ENCODE measurements at regions not wholly inside any gene's neighbourhood (a gene's known extent, or its start where the extent isn't known, plus 50 kb on each side); places are given as distances from the start of the nearest gene placed in this dataset.
"Not testable (repeated sequence)": the region's sequence is repeated elsewhere in the genome, so short reads cannot be mapped to it uniquely, and the experiment has no call there.

DNA sequence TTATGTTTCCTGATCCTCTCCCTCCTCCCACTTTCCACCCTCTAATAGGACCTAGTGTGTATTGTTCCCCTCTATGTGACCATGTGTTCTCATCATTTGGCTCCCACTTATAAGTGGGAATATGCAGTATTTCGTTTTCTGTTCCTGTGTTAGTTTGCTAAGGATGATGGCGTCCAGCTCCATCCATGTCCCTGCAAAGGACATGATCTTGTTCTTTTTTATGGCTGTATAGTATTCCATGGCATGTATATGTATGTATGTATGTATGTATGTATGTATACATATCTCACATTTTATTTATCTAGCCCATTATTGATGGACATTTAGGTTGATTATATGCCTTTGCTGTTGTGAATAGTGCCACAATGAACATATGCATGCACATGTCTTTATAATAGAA, 188.7 kb downstream of the RFPL4B start:
- WGBS: no CpG with 5 or more reads among the region's 2 CpGs
- Histone ChIP-seq H2AFZ (ENCODE audit: low read depth, low read length) (no peak overlapping the region), H3K4me1 (ENCODE audit: control insufficient read depth, insufficient read depth, low read depth, low read length) (no peaks in the 10 kb centered on the region), H2BK15ac (ENCODE audit: low read depth, poor library complexity, severe bottlenecking) (no peak overlapping the region), H3K23ac (ENCODE audit: low read length in 2 of 2) (no peak overlapping the region), H3K36me3 (ENCODE audit: control insufficient read depth in 1 of 2, insufficient read depth in 2 of 2, low read depth in 1 of 2, low read length in 2 of 2) (no peaks in the 10 kb centered on the region), H3K18ac (ENCODE audit: low read depth in 1 of 2, low read length in 2 of 2) (no peak overlapping the region), H3K9me3 (ENCODE audit: control insufficient read depth, low read length) (no peaks in the 10 kb centered on the region), H3K14ac (ENCODE audit: low read length in 2 of 2) (no peak overlapping the region), H2BK12ac (ENCODE audit: low read length in 2 of 2) (no peak overlapping the region), H3K4me3 (ENCODE audit: insufficient read depth in 1 of 2, low read depth in 1 of 2, low read length in 2 of 2) (no peak overlapping the region), H3K27ac (ENCODE audit: low read length, poor library complexity, severe bottlenecking) (no peak overlapping the region), H3K9ac (ENCODE audit: low read length) (no peak overlapping the region), H3K27me3 (ENCODE audit: control insufficient read depth in 1 of 2, insufficient read depth in 1 of 2, low read length in 2 of 2) (no peaks in the 10 kb centered on the region), H3K79me1 (replicated peaks; ENCODE audit: low read length, poor library complexity, severe bottlenecking) (no peaks in the 10 kb centered on the region), H4K8ac (ENCODE audit: low read length) (no peak overlapping the region), H2BK5ac (ENCODE audit: low read depth, low read length, poor library complexity, severe bottlenecking) (no peak overlapping the region), H3K4me2 (ENCODE audit: low read length, poor library complexity, severe bottlenecking) (no peak overlapping the region), H4K91ac (ENCODE audit: low read length) (no peak overlapping the region), H3K4ac (ENCODE audit: low read depth in 1 of 2, low read length in 2 of 2) (no peak overlapping the region), H2BK120ac (ENCODE audit: low read depth, low read length) (no peak overlapping the region), H2AK5ac (ENCODE audit: low read length, severe bottlenecking) (no peak overlapping the region)
- DNase-seq: no peak

GRCh38 chr6:112539355-112539754, 192.2 kb downstream of the RFPL4B start:
- no CpG with 5 or more reads among the region's 2 CpGs for WGBS
- no peak overlapping the region for H3K4me3 ChIP-seq (ENCODE audit: insufficient read depth in 1 of 2, low read depth in 1 of 2, low read length in 2 of 2)
- no peak overlapping the region for H2AK5ac ChIP-seq (ENCODE audit: low read length, severe bottlenecking)
- no peak overlapping the region for H2BK15ac ChIP-seq (ENCODE audit: low read depth, poor library complexity, severe bottlenecking)
- H2AFZ ChIP-seq (ENCODE audit: low read depth, low read length): no peak overlapping the region
- no peak overlapping the region for H3K14ac ChIP-seq (ENCODE audit: low read length in 2 of 2)
- H3K23ac ChIP-seq (ENCODE audit: low read length in 2 of 2): no peak overlapping the region
- no peaks in the 10 kb centered on the region for H3K36me3 ChIP-seq (ENCODE audit: control insufficient read depth in 1 of 2, insufficient read depth in 2 of 2, low read depth in 1 of 2, low read length in 2 of 2)
- no peak overlapping the region for H2BK120ac ChIP-seq (ENCODE audit: low read depth, low read length)
- no peaks in the 10 kb centered on the region for H3K27me3 ChIP-seq (ENCODE audit: control insufficient read depth in 1 of 2, insufficient read depth in 1 of 2, low read length in 2 of 2)
- no peak overlapping the region for H4K91ac ChIP-seq (ENCODE audit: low read length)
- no peak overlapping the region for H3K27ac ChIP-seq (ENCODE audit: low read length, poor library complexity, severe bottlenecking)
- H3K79me1 ChIP-seq (replicated peaks; ENCODE audit: low read length, poor library complexity, severe bottlenecking): no peaks in the 10 kb centered on the region
- no peak overlapping the region for H3K9ac ChIP-seq (ENCODE audit: low read length)
- H3K18ac ChIP-seq (ENCODE audit: low read depth in 1 of 2, low read length in 2 of 2): no peak overlapping the region
- no peak overlapping the region for H2BK5ac ChIP-seq (ENCODE audit: low read depth, low read length, poor library complexity, severe bottlenecking)
- H3K4ac ChIP-seq (ENCODE audit: low read depth in 1 of 2, low read length in 2 of 2): no peak overlapping the region
- H3K9me3 ChIP-seq (ENCODE audit: control insufficient read depth, low read length): peaks cover 6% of the 10 kb centered on the region
- DNase-seq: no peak
- no peak overlapping the region for H4K8ac ChIP-seq (ENCODE audit: low read length)
- H3K4me1 ChIP-seq (ENCODE audit: control insufficient read depth, insufficient read depth, low read depth, low read length): no peaks in the 10 kb centered on the region
- no peak overlapping the region for H3K4me2 ChIP-seq (ENCODE audit: low read length, poor library complexity, severe bottlenecking)
- no peak overlapping the region for H2BK12ac ChIP-seq (ENCODE audit: low read length in 2 of 2)

DNA sequence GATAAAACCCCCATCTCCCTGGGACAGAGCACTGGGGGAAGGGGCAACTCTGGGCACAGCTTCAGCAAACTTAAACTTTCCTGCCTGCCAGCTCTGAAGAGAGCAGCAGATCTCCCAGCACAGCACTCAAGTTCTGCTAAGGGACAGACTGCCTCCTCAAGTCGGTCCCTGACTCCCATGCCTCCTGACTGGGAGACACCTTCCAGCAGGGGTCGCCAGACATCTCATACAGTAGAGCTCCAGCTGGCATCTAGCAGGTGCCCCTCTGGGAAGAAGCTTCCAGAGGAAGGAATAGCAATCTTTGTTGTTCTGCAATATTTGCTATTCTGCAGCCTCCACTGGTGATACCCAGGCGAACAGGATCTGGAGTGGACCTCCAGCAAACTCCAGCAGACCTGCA, 194.7 kb downstream of the RFPL4B start:
- H4K8ac ChIP-seq (ENCODE audit: low read length); H3K4me1 ChIP-seq (ENCODE audit: control insufficient read depth, insufficient read depth, low read depth, low read length); H3K27ac ChIP-seq (ENCODE audit: low read length, poor library complexity, severe bottlenecking); H3K4ac ChIP-seq (ENCODE audit: low read depth in 1 of 2, low read length in 2 of 2); DNase-seq; H3K18ac ChIP-seq (ENCODE audit: low read depth in 1 of 2, low read length in 2 of 2); H3K14ac ChIP-seq (ENCODE audit: low read length in 2 of 2); H3K9ac ChIP-seq (ENCODE audit: low read length); H3K4me2 ChIP-seq (ENCODE audit: low read length, poor library complexity, severe bottlenecking); H3K27me3 ChIP-seq (ENCODE audit: control insufficient read depth in 1 of 2, insufficient read depth in 1 of 2, low read length in 2 of 2); H2BK12ac ChIP-seq (ENCODE audit: low read length in 2 of 2); H3K4me3 ChIP-seq (ENCODE audit: insufficient read depth in 1 of 2, low read depth in 1 of 2, low read length in 2 of 2); H3K36me3 ChIP-seq (ENCODE audit: control insufficient read depth in 1 of 2, insufficient read depth in 2 of 2, low read depth in 1 of 2, low read length in 2 of 2); H3K9me3 ChIP-seq (ENCODE audit: control insufficient read depth, low read length); H3K79me1 ChIP-seq (replicated peaks; ENCODE audit: low read length, poor library complexity, severe bottlenecking); H2BK5ac ChIP-seq (ENCODE audit: low read depth, low read length, poor library complexity, severe bottlenecking); H2BK120ac ChIP-seq (ENCODE audit: low read depth, low read length); H4K91ac ChIP-seq (ENCODE audit: low read length); H2AFZ ChIP-seq (ENCODE audit: low read depth, low read length); H2BK15ac ChIP-seq (ENCODE audit: low read depth, poor library complexity, severe bottlenecking); H2AK5ac ChIP-seq (ENCODE audit: low read length, severe bottlenecking); H3K23ac ChIP-seq (ENCODE audit: low read length in 2 of 2): not testable (repeated sequence)
- 88% methylated on average over 3 of the region's 3 CpGs for WGBS

DNA sequence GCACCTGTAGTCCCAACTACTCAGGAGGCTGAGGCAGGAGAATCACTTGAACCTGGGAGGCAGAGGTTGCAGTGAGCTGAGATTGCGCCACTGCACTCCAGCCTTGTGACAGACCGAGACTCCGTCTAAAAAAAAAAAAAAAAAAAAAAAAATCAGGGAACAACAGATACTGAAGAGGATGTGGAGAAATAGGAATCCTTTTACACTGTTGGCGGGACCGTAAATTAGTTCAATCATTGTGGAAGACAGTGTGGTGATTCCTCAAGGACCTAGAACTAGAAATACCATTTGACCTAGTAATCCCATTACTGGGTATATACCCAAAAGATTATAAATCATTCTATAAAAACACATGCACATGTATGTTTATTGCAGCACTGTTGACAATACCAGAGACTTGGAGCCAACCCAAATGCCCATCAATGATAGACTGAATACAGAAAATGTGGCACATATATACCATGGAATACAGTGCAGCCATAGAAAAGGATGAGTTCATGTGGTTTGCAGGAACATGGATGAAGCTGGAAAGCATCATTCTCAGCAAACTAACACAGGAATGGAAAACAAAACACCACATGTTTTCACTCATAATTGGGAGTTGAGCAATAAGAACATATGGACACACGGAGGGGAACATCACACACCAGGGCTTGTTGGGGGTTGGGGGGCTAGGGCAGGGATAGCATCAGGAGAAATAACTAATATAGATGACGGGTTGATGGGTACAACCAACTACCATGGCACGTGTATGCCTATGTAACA, 200.4 kb downstream of the RFPL4B start:
- H2BK15ac ChIP-seq (ENCODE audit: low read depth, poor library complexity, severe bottlenecking); H2BK12ac ChIP-seq (ENCODE audit: low read length in 2 of 2); H3K9ac ChIP-seq (ENCODE audit: low read length); H3K18ac ChIP-seq (ENCODE audit: low read depth in 1 of 2, low read length in 2 of 2); H3K4me3 ChIP-seq (ENCODE audit: insufficient read depth in 1 of 2, low read depth in 1 of 2, low read length in 2 of 2); H2BK5ac ChIP-seq (ENCODE audit: low read depth, low read length, poor library complexity, severe bottlenecking); H3K27ac ChIP-seq (ENCODE audit: low read length, poor library complexity, severe bottlenecking); H3K27me3 ChIP-seq (ENCODE audit: control insufficient read depth in 1 of 2, insufficient read depth in 1 of 2, low read length in 2 of 2); H2AFZ ChIP-seq (ENCODE audit: low read depth, low read length); DNase-seq; H3K14ac ChIP-seq (ENCODE audit: low read length in 2 of 2); H3K4ac ChIP-seq (ENCODE audit: low read depth in 1 of 2, low read length in 2 of 2); H2AK5ac ChIP-seq (ENCODE audit: low read length, severe bottlenecking); H2BK120ac ChIP-seq (ENCODE audit: low read depth, low read length); H4K91ac ChIP-seq (ENCODE audit: low read length); H3K4me2 ChIP-seq (ENCODE audit: low read length, poor library complexity, severe bottlenecking); H4K8ac ChIP-seq (ENCODE audit: low read length); H3K79me1 ChIP-seq (replicated peaks; ENCODE audit: low read length, poor library complexity, severe bottlenecking); H3K23ac ChIP-seq (ENCODE audit: low read length in 2 of 2); H3K9me3 ChIP-seq (ENCODE audit: control insufficient read depth, low read length); H3K36me3 ChIP-seq (ENCODE audit: control insufficient read depth in 1 of 2, insufficient read depth in 2 of 2, low read depth in 1 of 2, low read length in 2 of 2); H3K4me1 ChIP-seq (ENCODE audit: control insufficient read depth, insufficient read depth, low read depth, low read length): not testable (repeated sequence)
- 87% methylated on average over 3 of the region's 8 CpGs for WGBS

Data from mesenchymal stem cell (in vitro differentiated cells and primary cell).